HG03045 (cell line): ENCODE measurements at regions not wholly inside any gene's neighbourhood (a gene's known extent, or its start where the extent isn't known, plus 50 kb on each side); places are given as distances from the start of the nearest gene placed in this dataset.

Experiments used
- ATAC-seq: cut with Tn5 transposase; IDR thresholded peaks from one replicate; pipeline ENCODE4 v1.9.1; 2021; ENCODE audit warnings: mild to moderate bottlenecking, moderate library complexity; ENCODE audit not compliant: unreplicated experiment

GRCh38 chr10:58969576-58969975 lies 206.9 kb upstream of the PHYHIPL start:
- no peak for ATAC-seq

GRCh38 chr10:58970160-58970915 lies 206.1 kb upstream of the PHYHIPL start:
- no peak for ATAC-seq

- no peak for ATAC-seq
Observed at GRCh38 chr10:58971211-58971610, 205.2 kb upstream of the PHYHIPL start.

- no peak for ATAC-seq
Observed at GRCh38 chr10:58971796-58972491, 204.5 kb upstream of the PHYHIPL start.

GRCh38 chr10:58972576-58973234 lies 203.7 kb upstream of the PHYHIPL start:
- ATAC-seq, result no peak

- ATAC-seq, result no peak
Observed at GRCh38 chr10:58973235-58973595, 203.2 kb upstream of the PHYHIPL start.

GRCh38 chr10:58976254-58976653 lies 200.2 kb upstream of the PHYHIPL start:
- ATAC-seq, result no peak

- no peak for ATAC-seq
Observed at GRCh38 chr10:58979711-58980110, 196.7 kb upstream of the PHYHIPL start.

- no peak for ATAC-seq
Observed at GRCh38 chr10:58980826-58981415, 195.5 kb upstream of the PHYHIPL start.

GRCh38 chr10:58981846-58982245 lies 194.6 kb upstream of the PHYHIPL start:
- no peak for ATAC-seq

- ATAC-seq, result no peak
Observed at GRCh38 chr10:58982470-58983239, 193.8 kb upstream of the PHYHIPL start.

GRCh38 chr10:58985216-58985615 lies 191.2 kb upstream of the PHYHIPL start:
- no peak for ATAC-seq

GRCh38 chr10:58989486-58990039 lies 186.9 kb upstream of the PHYHIPL start:
- no peak for ATAC-seq

- no peak for ATAC-seq
Observed at GRCh38 chr10:58990693-58991092, 185.8 kb upstream of the PHYHIPL start.

GRCh38 chr10:58991856-58992255 lies 184.6 kb upstream of the PHYHIPL start:
- no peak for ATAC-seq

GRCh38 chr10:58992830-58993460 lies 183.5 kb upstream of the PHYHIPL start:
- no peak for ATAC-seq

GRCh38 chr10:58993480-58994221 lies 182.8 kb upstream of the PHYHIPL start:
- ATAC-seq, result peak; percentile 57

GRCh38 chr10:58994226-58995057 lies 182.0 kb upstream of the PHYHIPL start:
- ATAC-seq, result no peak
